ENCODE measurements at regions not wholly inside any gene's neighbourhood (a gene's known extent, or its start where the extent isn't known, plus 50 kb on each side); places are given as distances from the start of the nearest gene placed in this dataset.

- TF ChIP-seq CTCF (IDR thresholded peaks at IDR 0.05) = no peak
- WGBS, 2 donors = 47 to 56% methylated on average over 2 of the region's 2 CpGs
- Histone ChIP-seq H3K36me3 (no peaks in the 10 kb centered on the region), H3K9me3 (no peaks in the 10 kb centered on the region), H3K27me3 (peaks cover 0 to 8% (median 0%) of the 10 kb centered on the region in 4 donors), H3K4me3 (no peak overlapping the region), H3K4me1 (no peaks in the 10 kb centered on the region), H3K27ac (no peak overlapping the region)
- ATAC-seq (no peak), FAIRE-seq (no peak), DNase-seq (no peak)
- intact Hi-C loops (cut with DNase I) = no loop called here
Measured at GRCh38 chr2:176614930-176615329, 345.7 kb downstream of the MTX2 start.

GRCh38 chr2:176619504-176619903, 350.3 kb downstream of the MTX2 start:
- DNase-seq = no peak
- Histone ChIP-seq H3K27ac (no peak overlapping the region), H3K27me3 (peaks cover 0 to 6% (median 0%) of the 10 kb centered on the region in 4 donors), H3K9me3 (no peaks in the 10 kb centered on the region), H3K4me1 (no peaks in the 10 kb centered on the region), H3K36me3 (no peaks in the 10 kb centered on the region), H3K4me3 (no peak overlapping the region)
- TF ChIP-seq CTCF (IDR thresholded peaks at IDR 0.05) = no peak
- intact Hi-C loops (cut with DNase I) = no loop called here
- no peak for ATAC-seq
- WGBS, 2 donors = 75 to 80% methylated on average over 6 of the region's 6 CpGs
- no peak for FAIRE-seq

- TF ChIP-seq CTCF (IDR thresholded peaks at IDR 0.05) = no peak
- intact Hi-C loops (cut with DNase I) = no loop called here
- H3K36me3 ChIP-seq = no peaks in the 10 kb centered on the region
- H3K4me1 ChIP-seq = no peaks in the 10 kb centered on the region
- FAIRE-seq = no peak
- 53 to 64% methylated on average over 7 of the region's 7 CpGs for WGBS, 2 donors
- peaks cover 0 to 6% (median 0%) of the 10 kb centered on the region in 4 donors for H3K27me3 ChIP-seq
- no peak overlapping the region for H3K4me3 ChIP-seq
- H3K9me3 ChIP-seq = no peaks in the 10 kb centered on the region
- no peak for ATAC-seq
- no peak overlapping the region for H3K27ac ChIP-seq
- DNase-seq = no peak
Measured at GRCh38 chr2:176621350-176621749, 352.1 kb downstream of the MTX2 start.

GRCh38 chr2:176622792-176623191, 353.6 kb downstream of the MTX2 start:
- Histone ChIP-seq H3K9me3 (no peaks in the 10 kb centered on the region), H3K4me1 (no peaks in the 10 kb centered on the region), H3K4me3 (no peak overlapping the region), H3K27ac (no peak overlapping the region), H3K27me3 (peaks cover 0 to 6% (median 0%) of the 10 kb centered on the region in 4 donors), H3K36me3 (no peaks in the 10 kb centered on the region)
- ATAC-seq = no peak
- no peak for DNase-seq
- intact Hi-C loops (cut with DNase I) = no loop called here
- no peak for TF ChIP-seq CTCF (IDR thresholded peaks at IDR 0.05)
- WGBS, 2 donors = 79 to 80% methylated on average over 4 of the region's 4 CpGs
- FAIRE-seq = no peak

GRCh38 chr2:176626796-176627195, 357.6 kb downstream of the MTX2 start:
- WGBS, 2 donors = 60 to 74% methylated on average over 8 of the region's 8 CpGs
- no peak for TF ChIP-seq CTCF (IDR thresholded peaks at IDR 0.05)
- no peaks in the 10 kb centered on the region for H3K4me1 ChIP-seq
- ATAC-seq (no peak), DNase-seq (no peak), FAIRE-seq (no peak)
- intact Hi-C loops (cut with DNase I) = no loop called here
- H3K27me3 ChIP-seq = peaks cover 0 to 6% (median 0%) of the 10 kb centered on the region in 4 donors
- H3K27ac ChIP-seq = no peak overlapping the region
- no peak overlapping the region for H3K4me3 ChIP-seq
- H3K9me3 ChIP-seq = no peaks in the 10 kb centered on the region
- H3K36me3 ChIP-seq = no peaks in the 10 kb centered on the region

Data from pancreas (tissue), 10 donors.